ENCODE measurements at regions not wholly inside any gene's neighbourhood (a gene's known extent, or its start where the extent isn't known, plus 50 kb on each side); places are given as distances from the start of the nearest gene placed in this dataset.

- no peaks in the 10 kb centered on the region for H4K20me1 ChIP-seq (ENCODE audit: control insufficient read depth, insufficient read depth, insufficient read length)
- no peak overlapping the region for H3K27ac Mint-ChIP-seq
- no peak overlapping the region for H3K9ac ChIP-seq (ENCODE audit: extremely low read depth, insufficient read length, low read length)
- no peak overlapping the region for H4K8ac ChIP-seq (replicated peaks; ENCODE audit: insufficient read length, low read depth, low read length)
- no peak for TF ChIP-seq CTCF (conservative IDR thresholded peaks at IDR 0.05)
- no peak overlapping the region for H3K56ac ChIP-seq (ENCODE audit: insufficient read length, low read depth, low read length)
- H2BK120ac ChIP-seq (ENCODE audit: low read depth, low read length, poor library complexity, severe bottlenecking) = no peak overlapping the region
- H3K4me1 ChIP-seq (ENCODE audit: insufficient read depth, low read length) = peaks cover 3% of the 10 kb centered on the region; the same call in 1 of the 2 replicates
- H3K4me2 ChIP-seq (ENCODE audit: insufficient read depth, insufficient read length, low read length) = no peak overlapping the region
- H3K27ac ChIP-seq (ENCODE audit: insufficient read length, low read depth, low read length) = no peak overlapping the region
- H3K79me1 ChIP-seq (ENCODE audit: insufficient read depth, low read depth, low read length, poor library complexity, severe bottlenecking) = no peaks in the 10 kb centered on the region
- H4K91ac ChIP-seq (ENCODE audit: insufficient read length, low read depth, low read length) = no peak overlapping the region
- no peak overlapping the region for H3K4me3 Mint-ChIP-seq
- no peak overlapping the region for H2AK5ac ChIP-seq (ENCODE audit: insufficient read length, low read length)
- no peak overlapping the region for H3K14ac ChIP-seq (ENCODE audit: insufficient read depth, low read length)
- no peak overlapping the region for H3K4ac ChIP-seq (ENCODE audit: low read depth, low read length)
- peaks cover 40 to 42% of the 10 kb centered on the region in 2 experiments for H3K4me1 Mint-ChIP-seq
- H3K23ac ChIP-seq (ENCODE audit: insufficient read length, low read depth, low read length) = no peak overlapping the region
- H3K27me3 ChIP-seq (ENCODE audit: insufficient read depth, low read length) = no peaks in the 10 kb centered on the region
- H4K5ac ChIP-seq (ENCODE audit: insufficient read length, low read depth, low read length) = no peak overlapping the region
- no peak for DNase-seq
- H3K18ac ChIP-seq (ENCODE audit: insufficient read length, low read depth, low read length) = no peak overlapping the region
- H3K9me3 Mint-ChIP-seq = no peaks in the 10 kb centered on the region
- no peaks in the 10 kb centered on the region for H3K27me3 Mint-ChIP-seq (ENCODE audit: low read depth)
- no peak overlapping the region for H2BK12ac ChIP-seq (ENCODE audit: insufficient read length, low read depth, low read length)
- no peak overlapping the region for H2BK20ac ChIP-seq (ENCODE audit: low read depth, low read length, poor library complexity, severe bottlenecking)
- no peaks in the 10 kb centered on the region for H3K9me3 ChIP-seq (ENCODE audit: control insufficient read depth, low read depth, low read length)
- no peaks in the 10 kb centered on the region; a peak in 1 of 7 replicates for H3K36me3 Mint-ChIP-seq (ENCODE audit: insufficient read depth in 1 of 3, low read depth in 3 of 3)
- H2AFZ ChIP-seq (ENCODE audit: low read length) = no peak overlapping the region
- H3K23me2 ChIP-seq (ENCODE audit: insufficient read length, low read depth, low read length, poor library complexity, severe bottlenecking) = no peaks in the 10 kb centered on the region
- H3K79me2 ChIP-seq (ENCODE audit: insufficient read depth, low read length) = no peaks in the 10 kb centered on the region
- H2BK15ac ChIP-seq (ENCODE audit: low read depth, low read length) = no peak overlapping the region
- no peak overlapping the region for H2BK5ac ChIP-seq (ENCODE audit: insufficient read length, low read length)
- no peak overlapping the region for H3T11ph ChIP-seq (ENCODE audit: low read length)
These were observed 250.6 kb downstream of the MBNL1 start for GRCh38 chr3:152519376-152519775.

All from H9 (cell line).